Right lobe of liver (tissue), 4 donors: ENCODE measurements at regions not wholly inside any gene's neighbourhood (a gene's known extent, or its start where the extent isn't known, plus 50 kb on each side); places are given as distances from the start of the nearest gene placed in this dataset.
"Not testable (repeated sequence)": the region's sequence is repeated elsewhere in the genome, so short reads cannot be mapped to it uniquely, and the experiment has no call there.

ENCODE experiments used
- POLR2A ChIP-seq: fragments of 450-650 bp; IDR thresholded peaks from one replicate; pipeline ENCODE4 v1.6.1; 2017; ENCODE audit warnings: antibody characterized with exemption, mild to moderate bottlenecking
- TF ChIP-seq, protein P1 (sequence below), 4 donors: fragments of 200-600 bp in 3 of 4; fragments of 450-650 bp in 1 of 4; IDR thresholded peaks; one replicate each; pipeline versions ENCODE4 v1.5.1 to v1.8.0; 2016 to 2022; ENCODE audit warnings: antibody characterized with exemption in 4 of 4, mild to moderate bottlenecking in 2 of 4
- donor health status: DM: no; HTN: no; CAD: no.
- donor health status: DM: no; HTN: no; CAD: no.
- donor health status: DM: no; HTN: yes; CAD: no.

GRCh38 chr10:123254343-123254742, 100.1 kb downstream of the BUB3 start:
- TF ChIP-seq POLR2A = not testable (repeated sequence)
- TF ChIP-seq, protein P1, sequence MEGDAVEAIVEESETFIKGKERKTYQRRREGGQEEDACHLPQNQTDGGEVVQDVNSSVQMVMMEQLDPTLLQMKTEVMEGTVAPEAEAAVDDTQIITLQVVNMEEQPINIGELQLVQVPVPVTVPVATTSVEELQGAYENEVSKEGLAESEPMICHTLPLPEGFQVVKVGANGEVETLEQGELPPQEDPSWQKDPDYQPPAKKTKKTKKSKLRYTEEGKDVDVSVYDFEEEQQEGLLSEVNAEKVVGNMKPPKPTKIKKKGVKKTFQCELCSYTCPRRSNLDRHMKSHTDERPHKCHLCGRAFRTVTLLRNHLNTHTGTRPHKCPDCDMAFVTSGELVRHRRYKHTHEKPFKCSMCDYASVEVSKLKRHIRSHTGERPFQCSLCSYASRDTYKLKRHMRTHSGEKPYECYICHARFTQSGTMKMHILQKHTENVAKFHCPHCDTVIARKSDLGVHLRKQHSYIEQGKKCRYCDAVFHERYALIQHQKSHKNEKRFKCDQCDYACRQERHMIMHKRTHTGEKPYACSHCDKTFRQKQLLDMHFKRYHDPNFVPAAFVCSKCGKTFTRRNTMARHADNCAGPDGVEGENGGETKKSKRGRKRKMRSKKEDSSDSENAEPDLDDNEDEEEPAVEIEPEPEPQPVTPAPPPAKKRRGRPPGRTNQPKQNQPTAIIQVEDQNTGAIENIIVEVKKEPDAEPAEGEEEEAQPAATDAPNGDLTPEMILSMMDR (IDR thresholded peaks at IDR 0.05) = not testable (repeated sequence)
